Breast epithelium (tissue), 4 donors: ENCODE measurements at regions not wholly inside any gene's neighbourhood (a gene's known extent, or its start where the extent isn't known, plus 50 kb on each side); places are given as distances from the start of the nearest gene placed in this dataset.

Source experiments
- DNase-seq, 2 donors: peaks; one replicate each; pipeline ENCODE4 v3.0.0-alpha.2; 2019; ENCODE audit warnings: low spot score in 2 of 2
- H3K27ac ChIP-seq, 2 donors: fragments of 200-600 bp; sonication (generic) in 1 of 2; one replicate each; pipeline ENCODE4 v1.5.1; 2016 to 2019; ENCODE audit warnings: mild to moderate bottlenecking in 1 of 2
- H3K27me3 ChIP-seq, 2 donors: fragments of 200-600 bp; sonication (generic) in 1 of 2; one replicate each; pipeline versions ENCODE4 v1.5.1 to v1.6.0; 2017 to 2019; ENCODE audit warnings: control low read depth in 1 of 2, mild to moderate bottlenecking in 1 of 2
- H3K36me3 ChIP-seq: fragments of 200-600 bp; one replicate; pipeline ENCODE4 v1.5.1; 2019
- H3K4me1 ChIP-seq, 2 donors: fragments of 200-600 bp; sonication (generic); one replicate each; pipeline ENCODE4 v1.5.1; 2016 to 2019; ENCODE audit warnings: control low read depth in 1 of 2
- H3K4me3 ChIP-seq, 3 donors: fragments of 200-600 bp; sonication (generic); 1 replicate in 2 of 3; 2 replicates in 1 of 3; pipeline ENCODE4 v1.5.1; 2016 to 2019; ENCODE audit warnings: mild to moderate bottlenecking in 3 of 3, moderate library complexity in 2 of 3
- H3K9me3 ChIP-seq, 2 donors: fragments of 200-600 bp; sonication (generic) in 1 of 2; one replicate each; pipeline ENCODE4 v1.5.1; 2016 to 2019; ENCODE audit warnings: control low read depth in 1 of 2
- CTCF ChIP-seq, 3 donors: fragments of 450-650 bp; IDR thresholded peaks; one replicate each; pipeline ENCODE4 v1.5.1; 2016 to 2017; ENCODE audit warnings: antibody characterized with exemption in 3 of 3, mild to moderate bottlenecking in 3 of 3, moderate library complexity in 3 of 3
- POLR2A ChIP-seq: fragments of 450-650 bp; IDR thresholded peaks from one replicate; pipeline ENCODE4 v1.6.1; 2016; ENCODE audit warnings: antibody characterized with exemption, mild to moderate bottlenecking, moderate library complexity
- POLR2AphosphoS5 ChIP-seq, 3 donors: sonication (generic); formaldehyde crosslinking; IDR thresholded peaks; one replicate each; pipeline ENCODE4 v1.6.1; 2017; ENCODE audit warnings: antibody characterized with exemption in 3 of 3
- intact Hi-C: fragments of 100-400 bp; cut with DNase I; formaldehyde crosslinking; loops from one replicate; pipeline ENCODE4 v1.15.1; 2023; ENCODE audit warnings: low total_unique reads

GRCh38 chr6:9985481-9985880 lies 429.4 kb downstream of the TFAP2A start:
- TF ChIP-seq CTCF (IDR thresholded peaks at IDR 0.05) (no peak), POLR2A (no peak), POLR2AphosphoS5 (IDR thresholded peaks at IDR 0.05) (no peak)
- DNase-seq: no peak
- no peaks in the 10 kb centered on the region for H3K27me3 ChIP-seq
- H3K9me3 ChIP-seq: no peaks in the 10 kb centered on the region
- H3K36me3 ChIP-seq: no peaks in the 10 kb centered on the region
- no peaks in the 10 kb centered on the region for H3K4me1 ChIP-seq
- no peak overlapping the region for H3K27ac ChIP-seq
- no peak overlapping the region for H3K4me3 ChIP-seq
- intact Hi-C loops: no loop called here

GRCh38 chr6:9984607-9985006 lies 430.3 kb downstream of the TFAP2A start:
- intact Hi-C loops: no loop called here
- H3K4me3 ChIP-seq: no peak overlapping the region
- no peaks in the 10 kb centered on the region for H3K4me1 ChIP-seq
- H3K36me3 ChIP-seq: no peaks in the 10 kb centered on the region
- no peak overlapping the region for H3K27ac ChIP-seq
- no peaks in the 10 kb centered on the region for H3K9me3 ChIP-seq
- DNase-seq: no peak
- H3K27me3 ChIP-seq: no peaks in the 10 kb centered on the region
- TF ChIP-seq POLR2A: no peak
- TF ChIP-seq CTCF (IDR thresholded peaks at IDR 0.05): no peak
- TF ChIP-seq POLR2AphosphoS5 (IDR thresholded peaks at IDR 0.05): no peak

GRCh38 chr6:9983168-9983567 lies 431.7 kb downstream of the TFAP2A start:
- no peaks in the 10 kb centered on the region for H3K27me3 ChIP-seq
- H3K4me3 ChIP-seq: no peak overlapping the region
- DNase-seq: no peak
- H3K9me3 ChIP-seq: no peaks in the 10 kb centered on the region
- no peak overlapping the region for H3K27ac ChIP-seq
- no peaks in the 10 kb centered on the region for H3K4me1 ChIP-seq
- intact Hi-C loops: no loop called here
- TF ChIP-seq POLR2A (no peak), POLR2AphosphoS5 (IDR thresholded peaks at IDR 0.05) (no peak), CTCF (IDR thresholded peaks at IDR 0.05) (no peak)
- H3K36me3 ChIP-seq: no peaks in the 10 kb centered on the region

- Histone ChIP-seq H3K27ac (no peak overlapping the region), H3K4me3 (no peak overlapping the region), H3K36me3 (no peaks in the 10 kb centered on the region), H3K27me3 (no peaks in the 10 kb centered on the region), H3K9me3 (no peaks in the 10 kb centered on the region), H3K4me1 (no peaks in the 10 kb centered on the region)
- intact Hi-C loops: no loop called here
- no peak for DNase-seq
- TF ChIP-seq POLR2AphosphoS5 (IDR thresholded peaks at IDR 0.05) (no peak), POLR2A (no peak), CTCF (IDR thresholded peaks at IDR 0.05) (no peak)
Measured at GRCh38 chr6:9982215-9982614, 432.7 kb downstream of the TFAP2A start.

- Histone ChIP-seq H3K9me3 (no peaks in the 10 kb centered on the region), H3K4me3 (no peak overlapping the region), H3K36me3 (no peaks in the 10 kb centered on the region), H3K27me3 (no peaks in the 10 kb centered on the region), H3K4me1 (no peaks in the 10 kb centered on the region), H3K27ac (no peak overlapping the region)
- intact Hi-C loops: loop anchor here (2.0 kb wide), 1 partner anchor 61 kb away; no protein-coding TSS in a partner anchor
- TF ChIP-seq POLR2AphosphoS5 (IDR thresholded peaks at IDR 0.05) (no peak), POLR2A (no peak), CTCF (IDR thresholded peaks at IDR 0.05) (no peak)
- no peak for DNase-seq
Measured at GRCh38 chr6:9979996-9980395, 434.9 kb downstream of the TFAP2A start.
